HCT116 (cell line): ENCODE measurements at regions not wholly inside any gene's neighbourhood (a gene's known extent, or its start where the extent isn't known, plus 50 kb on each side); places are given as distances from the start of the nearest gene placed in this dataset.

ENCODE experiments used
- ATAC-seq: fragments of 200-7000 bp; cut with Tn5 transposase; 2 replicates; pipeline ENCODE4 v1.9.1; 2020; ENCODE audit warnings: mild to moderate bottlenecking, moderate library complexity
- BruUV-seq: library from RNA; stranded (reverse); fragments of 400-500 nt; replicated peaks from 2 replicates; lab custom pipeline; 2021; lab: Mats Ljungman, UMichigan
- CTCF ChIA-PET: fragments of 300-600 bp; sonication (Branson Sonifier 250); formaldehyde crosslinking; loops from one replicate; lab custom pipeline; 2021; ENCODE audit warnings: antibody characterized with exemption; lab: Charles Lee
- POLR2A ChIA-PET: fragments of 300-600, 350-600 bp; sonication (Branson Sonifier 250); formaldehyde crosslinking; loops from one replicate; lab custom pipeline; 2021; ENCODE audit warnings: antibody characterized with exemption; lab: Charles Lee
- RAD21 ChIA-PET, 2 experiments: fragments of 300-600 bp; sonication (Branson Sonifier 250); formaldehyde crosslinking; loops; one replicate each; lab custom pipeline; 2023; ENCODE audit warnings: low total read pairs in 2 of 2; ENCODE audit not compliant: uncharacterized antibody in 2 of 2, unreplicated experiment in 2 of 2, low non-redundant PET in 1 of 2; lab: Charles Lee
- DNase-seq: peaks from one replicate; pipeline ENCODE4 v3.0.0-alpha.2; 2010; ENCODE audit warnings: low read depth, low spot score
- H2AFZ ChIP-seq: fragments of 200-600 bp; shearing (Covaris generic), sonication (generic); 2 replicates; pipeline ENCODE4 v1.6.1; 2017; ENCODE audit warnings: low read depth, mixed run types, mixed read lengths, antibody characterized with exemption, low read length; ENCODE audit not compliant: poor library complexity, severe bottlenecking
- H3K27ac ChIP-seq: 2 replicates; pipeline ENCODE4 v1.5.1; 2012; ENCODE audit warnings: low read depth, low read length
- H3K27me3 ChIP-seq: fragments of 200-600 bp; sonication (generic); 2 replicates; pipeline ENCODE4 v1.6.1; 2016; ENCODE audit warnings: mixed run types, low read length, mixed read lengths; ENCODE audit not compliant: insufficient read depth
- H3K36me3 ChIP-seq, 2 experiments: fragments of 200-500 bp in 1 of 2; fragments of 200-600 bp in 1 of 2; sonication (Bioruptor generic) in 1 of 2; sonication (generic) in 1 of 2; 2 replicates each; pipeline versions ENCODE4 v1.5.1 to v1.6.1; 2014 to 2016; ENCODE audit warnings: low read length in 2 of 2, inconsistent platforms in 1 of 2, mixed read lengths in 1 of 2, mixed run types in 1 of 2; ENCODE audit not compliant: insufficient read depth in 2 of 2, control insufficient read depth in 1 of 2
- H3K4me1 ChIP-seq, 2 experiments: fragments of 200-600 bp in 1 of 2; sonication (generic) in 1 of 2; 2 replicates each; pipeline versions ENCODE4 v1.5.1 to v1.6.1; 2012 to 2017; ENCODE audit warnings: low read length in 2 of 2, inconsistent platforms in 1 of 2, mild to moderate bottlenecking in 1 of 2, mixed read lengths in 1 of 2, mixed run types in 1 of 2, moderate library complexity in 1 of 2; ENCODE audit not compliant: insufficient read depth in 2 of 2, control insufficient read depth in 1 of 2
- H3K4me2 ChIP-seq: fragments of 200-600 bp; sonication (generic); 2 replicates; pipeline ENCODE4 v1.6.1; 2017; ENCODE audit warnings: mixed run types, low read length, mixed read lengths
- H3K4me3 ChIP-seq, 2 experiments: fragments of 200-600 bp in 1 of 2; sonication (generic) in 1 of 2; replicated peaks in 1 of 2; 2 replicates each; pipeline ENCODE4 v1.5.1; 2011 to 2016; ENCODE audit warnings: low read length in 2 of 2, control low read depth in 1 of 2, low read depth in 1 of 2, mild to moderate bottlenecking in 1 of 2, mixed read lengths in 1 of 2, mixed run types in 1 of 2
- H3K79me2 ChIP-seq: fragments of 200-600 bp; sonication (generic); 2 replicates; pipeline ENCODE4 v1.6.1; 2017; ENCODE audit warnings: mild to moderate bottlenecking, mixed run types, low read length, moderate library complexity, mixed read lengths; ENCODE audit not compliant: insufficient read depth
- H3K9ac ChIP-seq: fragments of 200-600 bp; sonication (generic); 2 replicates; pipeline ENCODE4 v1.6.1; 2016; ENCODE audit warnings: low read length, mixed read lengths
- H3K9me2 ChIP-seq: fragments of 200-600 bp; sonication (generic), shearing (Covaris generic); 2 replicates; pipeline ENCODE4 v1.6.1; 2017; ENCODE audit warnings: mixed run types, mild to moderate bottlenecking, moderate library complexity; ENCODE audit not compliant: insufficient read depth
- H3K9me3 ChIP-seq, 2 experiments: fragments of 200-500 bp in 1 of 2; fragments of 200-600 bp in 1 of 2; sonication (Bioruptor generic) in 1 of 2; sonication (generic) in 1 of 2; 2 replicates each; pipeline ENCODE4 v1.6.1; 2014 to 2017; ENCODE audit warnings: low read length in 2 of 2, mixed read lengths in 2 of 2, inconsistent platforms in 1 of 2, low read depth in 1 of 2, mild to moderate bottlenecking in 1 of 2, mixed run types in 1 of 2, moderate library complexity in 1 of 2; ENCODE audit not compliant: control insufficient read depth in 1 of 2, insufficient read depth in 1 of 2
- H4K20me1 ChIP-seq: fragments of 200-600 bp; sonication (generic), shearing (Covaris generic); 2 replicates; pipeline ENCODE4 v1.6.1; 2017; ENCODE audit warnings: mixed run types, mild to moderate bottlenecking, moderate library complexity; ENCODE audit not compliant: insufficient read depth
- ATF3 ChIP-seq: IDR thresholded peaks from 2 replicates; pipeline ENCODE4 v1.6.1; 2012
- CBX3 ChIP-seq: IDR thresholded peaks from 2 replicates; pipeline ENCODE4 v1.6.1; 2012; ENCODE audit warnings: low read depth
- CEBPB ChIP-seq: IDR thresholded peaks from 2 replicates; pipeline ENCODE4 v1.6.1; 2012; ENCODE audit warnings: low read depth
- EGR1 ChIP-seq: IDR thresholded peaks from 2 replicates; pipeline ENCODE4 v1.6.1; 2012; ENCODE audit warnings: low read depth
- EZH2 ChIP-seq: fragments of 200-600 bp; sonication (generic); IDR thresholded peaks from 2 replicates; pipeline ENCODE4 v1.6.1; 2017; ENCODE audit warnings: antibody characterized with exemption, mixed run types
- EZH2phosphoT487 ChIP-seq: fragments of 200-600 bp; IDR thresholded peaks from 2 replicates; pipeline ENCODE4 v1.6.1; 2018; ENCODE audit warnings: antibody characterized with exemption, borderline replicate concordance
- FOSL1 ChIP-seq: IDR thresholded peaks from 2 replicates; pipeline ENCODE4 v1.6.1; 2012; ENCODE audit warnings: low read depth
- MAX ChIP-seq: IDR thresholded peaks from 2 replicates; pipeline ENCODE4 v1.6.1; 2012
- POLR2A ChIP-seq: IDR thresholded peaks from 2 replicates; pipeline ENCODE4 v1.7.0; 2011; ENCODE audit warnings: borderline replicate concordance; ENCODE audit not compliant: insufficient read depth, insufficient read length; ENCODE audit errors: extremely low read depth
- RAD21 ChIP-seq: IDR thresholded peaks from 2 replicates; pipeline ENCODE4 v1.6.1; 2012; ENCODE audit warnings: low read depth, mild to moderate bottlenecking
- REST ChIP-seq: IDR thresholded peaks from 2 replicates; pipeline ENCODE4 v1.6.1; 2012; ENCODE audit warnings: low read depth
- SIN3A ChIP-seq: IDR thresholded peaks from 2 replicates; pipeline ENCODE4 v1.6.1; 2012; ENCODE audit warnings: low read depth
- TCF7L2 ChIP-seq: IDR thresholded peaks from 2 replicates; pipeline ENCODE4 v1.7.0; 2011; ENCODE audit warnings: borderline replicate concordance, inconsistent platforms; ENCODE audit not compliant: insufficient read depth, insufficient read length; ENCODE audit errors: extremely low read depth
- ZFX ChIP-seq: fragments of 450-650 bp; IDR thresholded peaks from 2 replicates; pipeline ENCODE4 v1.6.1; 2017
- intact Hi-C: fragments of 100-400 bp; cut with micrococcal nuclease; formaldehyde crosslinking; loops from 2 replicates; pipeline ENCODE4 v1.10.0; 2022

- TF ChIP-seq TCF7L2, result no peak
- no peak for TF ChIP-seq REST
- TF ChIP-seq RAD21, result no peak
- no peak for TF ChIP-seq MAX
- no peak for TF ChIP-seq EZH2
- TF ChIP-seq ZFX, result no peak
- no peak for TF ChIP-seq CBX3
- ChIA-PET POLR2A (no interaction called here), CTCF (no interaction called here), RAD21 (no interaction called here)
- ATAC-seq (no peak), DNase-seq (no peak)
- no peak overlapping the region for H3K27ac ChIP-seq
- H3K4me2 ChIP-seq, result no peak overlapping the region
- H3K36me3 ChIP-seq, result no peaks in the 10 kb centered on the region
- H3K9me2 ChIP-seq, result no peaks in the 10 kb centered on the region
- H2AFZ ChIP-seq, result no peak overlapping the region
- no peaks in the 10 kb centered on the region for H3K4me1 ChIP-seq
- intact Hi-C loops, result no loop called here
- no peaks in the 10 kb centered on the region for H3K79me2 ChIP-seq
- H3K27me3 ChIP-seq, result peaks cover 7% of the 10 kb centered on the region
- no peaks in the 10 kb centered on the region for H4K20me1 ChIP-seq
- no peak overlapping the region for H3K9ac ChIP-seq
- H3K4me3 ChIP-seq, result no peak overlapping the region
- BruUV-seq, result no TSS peak
- H3K9me3 ChIP-seq, result no peaks in the 10 kb centered on the region
These were observed 142.5 kb upstream of the LMCD1 start for GRCh38 chr3:8359133-8359532.

GRCh38 chr3:8363200-8363599 is 138.4 kb upstream of the LMCD1 start:
- POLR2A ChIA-PET, result no interaction called here
- H3K4me3 ChIP-seq, result no peak overlapping the region
- H2AFZ ChIP-seq, result no peak overlapping the region
- TF ChIP-seq ZFX, result no peak
- TF ChIP-seq SIN3A, result no peak
- no peak for TF ChIP-seq FOSL1
- no peak for TF ChIP-seq POLR2A
- TF ChIP-seq EZH2phosphoT487, result no peak
- no peak for TF ChIP-seq ATF3
- TF ChIP-seq CEBPB, result no peak
- no peak for TF ChIP-seq EGR1
- TF ChIP-seq EZH2, result no peak
- TF ChIP-seq TCF7L2, result no peak
- TF ChIP-seq, all 23 proteins: peak for 0
- H3K79me2 ChIP-seq, result no peaks in the 10 kb centered on the region
- no TSS peak for BruUV-seq
- H3K36me3 ChIP-seq, result no peaks in the 10 kb centered on the region
- ChIA-PET CTCF (no interaction called here), RAD21 (no interaction called here)
- H3K4me1 ChIP-seq, result no peaks in the 10 kb centered on the region
- peaks cover 27% of the 10 kb centered on the region for H3K27me3 ChIP-seq
- ATAC-seq (no peak), DNase-seq (no peak)
- intact Hi-C loops, result no loop called here
- no peak overlapping the region for H3K9ac ChIP-seq
- H3K9me2 ChIP-seq, result no peaks in the 10 kb centered on the region
- no peaks in the 10 kb centered on the region for H4K20me1 ChIP-seq
- H3K4me2 ChIP-seq, result no peak overlapping the region
- H3K9me3 ChIP-seq, result no peaks in the 10 kb centered on the region
- no peak overlapping the region for H3K27ac ChIP-seq
